GM18861 (cell line): ENCODE measurements at regions not wholly inside any gene's neighbourhood (a gene's known extent, or its start where the extent isn't known, plus 50 kb on each side); places are given as distances from the start of the nearest gene placed in this dataset.
"Not testable (repeated sequence)": the region's sequence is repeated elsewhere in the genome, so short reads cannot be mapped to it uniquely, and the experiment has no call there.

ENCODE experiments used
- ATAC-seq: cut with Tn5 transposase; IDR thresholded peaks from one replicate; pipeline ENCODE4 v1.9.1; 2021; ENCODE audit not compliant: unreplicated experiment

GRCh38 chr5:116885825-116886224, 311.2 kb upstream of the SEMA6A start:
- ATAC-seq = peak; percentile 81

DNA sequence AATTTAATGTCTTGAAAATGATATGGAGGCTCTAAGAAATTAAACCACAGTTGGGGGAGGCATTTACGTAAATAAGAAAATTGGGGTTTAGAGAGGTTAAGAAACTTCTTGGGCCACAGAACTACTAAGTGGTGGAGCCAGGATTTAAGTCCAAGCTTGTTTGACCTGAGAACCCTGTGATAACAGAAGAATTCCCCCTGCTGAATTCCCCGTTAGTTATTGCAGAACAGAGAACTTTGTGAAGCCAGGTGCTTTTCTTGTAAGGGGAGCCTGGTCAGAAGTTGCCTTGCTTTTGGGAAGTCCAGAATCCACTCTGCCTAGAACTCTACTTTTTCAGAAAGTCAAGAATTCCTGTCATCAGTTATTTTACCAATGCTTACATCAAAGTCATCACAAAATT, 309.3 kb upstream of the SEMA6A start:
- ATAC-seq = no peak

DNA sequence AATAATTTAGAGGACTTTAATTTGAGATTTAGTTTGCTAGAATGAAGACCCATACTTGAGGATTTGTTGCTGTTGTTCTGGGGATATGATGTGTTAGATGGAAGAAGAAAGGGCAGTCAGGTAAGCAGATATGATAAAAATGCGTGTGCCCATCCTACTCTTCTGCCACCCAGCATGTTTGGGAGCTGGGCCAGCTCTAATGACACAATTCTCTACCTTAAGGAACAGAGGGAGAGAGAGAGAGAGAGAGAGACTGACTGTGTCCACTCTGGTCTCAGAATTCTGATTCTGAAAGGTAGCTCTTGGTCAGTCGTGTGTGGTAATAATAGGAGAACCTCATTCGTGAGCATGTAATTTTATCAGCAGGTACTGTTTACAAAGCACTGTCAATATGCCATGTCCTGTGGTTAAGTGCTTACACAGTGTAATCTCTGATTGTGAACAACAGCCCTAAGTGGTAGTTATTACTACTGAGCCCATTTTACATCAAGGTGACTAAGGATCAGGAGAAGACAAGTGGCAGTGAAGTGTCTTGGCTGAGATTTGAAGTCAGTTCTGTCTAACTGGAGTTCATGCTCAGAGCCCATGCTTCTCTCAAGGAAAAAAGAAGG, 307.4 kb upstream of the SEMA6A start:
- no peak for ATAC-seq

- ATAC-seq = no peak
Measured at GRCh38 chr5:116880601-116881000, 306.0 kb upstream of the SEMA6A start.

GRCh38 chr5:116880150-116880549, 305.5 kb upstream of the SEMA6A start:
- peak; percentile 63 for ATAC-seq

DNA sequence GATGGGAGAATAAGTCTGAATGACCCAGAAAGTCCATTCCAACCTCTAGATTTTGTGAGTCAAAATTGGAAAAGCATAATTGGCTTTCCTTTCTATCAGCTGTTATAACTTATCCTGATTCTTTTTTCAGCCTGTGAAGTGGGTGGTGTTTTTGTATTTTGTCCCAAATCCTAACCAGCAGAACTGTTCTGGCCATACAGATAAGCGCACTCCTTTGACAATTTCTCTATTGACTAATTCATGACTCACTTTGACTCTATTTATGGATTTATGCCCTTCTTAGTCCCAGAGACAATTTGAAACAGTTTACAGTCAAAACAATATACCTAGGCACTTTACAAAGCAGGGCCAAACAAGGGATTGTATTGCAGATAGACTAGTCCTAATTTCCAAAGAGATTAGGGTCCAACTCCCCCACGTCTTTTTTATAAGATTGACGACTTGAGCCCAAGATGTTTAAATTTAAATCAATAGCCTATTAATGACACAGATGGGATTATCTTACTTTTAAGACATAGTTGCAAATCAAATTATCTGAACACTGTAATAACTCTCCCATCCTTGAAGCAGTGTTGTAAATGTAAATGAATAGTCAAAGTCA, 301.7 kb upstream of the SEMA6A start:
- no peak for ATAC-seq

DNA sequence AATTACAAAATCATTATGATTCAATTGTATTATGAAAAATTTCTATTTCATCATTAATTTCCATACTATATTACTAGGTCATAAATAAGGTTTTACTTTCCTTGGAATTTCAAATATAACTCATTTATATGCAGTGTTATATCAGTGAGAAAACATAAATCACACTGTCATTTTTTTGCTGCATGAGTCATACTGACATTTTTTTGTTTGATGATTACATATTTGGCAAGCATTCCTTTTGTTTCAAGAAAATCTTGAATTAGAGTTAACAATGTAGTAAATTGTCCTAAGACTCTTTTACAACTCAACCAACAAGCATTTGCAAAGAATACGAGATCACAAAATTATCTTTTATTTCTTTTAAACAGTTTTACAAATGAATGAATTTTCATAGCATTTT, 298.4 kb upstream of the SEMA6A start:
- ATAC-seq = no peak

DNA sequence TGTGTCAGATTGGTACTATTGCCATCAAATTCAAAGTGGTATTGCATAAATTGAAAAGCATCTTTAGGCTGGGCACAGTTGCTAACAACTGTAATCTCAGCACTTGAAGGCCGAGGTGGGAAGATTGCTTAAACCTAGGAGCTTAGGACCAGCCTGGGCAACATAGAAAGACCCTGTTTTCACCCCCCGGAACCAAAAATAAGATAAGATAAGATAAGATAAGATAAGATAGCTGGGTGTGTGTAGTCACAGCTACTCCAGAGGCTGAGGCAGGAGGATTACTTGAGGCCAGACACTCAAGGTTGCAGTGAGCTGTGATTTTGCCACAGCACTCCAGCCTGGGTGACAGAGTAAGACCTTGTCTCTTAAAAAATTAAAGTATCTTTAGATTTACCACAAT, 297.9 kb upstream of the SEMA6A start:
- ATAC-seq = no peak

GRCh38 chr5:116867825-116868224, 293.2 kb upstream of the SEMA6A start:
- ATAC-seq = not testable (repeated sequence)

GRCh38 chr5:116865651-116866050, 291.0 kb upstream of the SEMA6A start:
- ATAC-seq = no peak

DNA sequence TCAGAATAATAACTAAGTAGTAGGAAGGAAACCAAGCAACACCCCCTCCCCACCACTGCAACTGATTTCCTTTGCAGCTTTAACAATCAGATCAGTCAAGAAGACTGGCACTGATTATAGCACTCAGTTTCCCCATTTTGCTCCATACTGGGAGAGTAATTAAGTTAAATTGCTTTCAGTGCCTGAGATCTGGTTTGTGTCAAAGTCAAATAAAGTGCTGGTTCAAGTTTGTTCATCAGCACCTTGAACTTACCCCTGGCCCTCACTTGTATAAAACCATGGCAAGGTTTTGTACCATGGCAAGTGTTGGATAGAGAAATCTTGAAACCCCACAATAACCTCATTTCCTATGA, 290.2 kb upstream of the SEMA6A start:
- no peak for ATAC-seq

- no peak for ATAC-seq
Measured at GRCh38 chr5:116864157-116864837, 289.7 kb upstream of the SEMA6A start.

DNA sequence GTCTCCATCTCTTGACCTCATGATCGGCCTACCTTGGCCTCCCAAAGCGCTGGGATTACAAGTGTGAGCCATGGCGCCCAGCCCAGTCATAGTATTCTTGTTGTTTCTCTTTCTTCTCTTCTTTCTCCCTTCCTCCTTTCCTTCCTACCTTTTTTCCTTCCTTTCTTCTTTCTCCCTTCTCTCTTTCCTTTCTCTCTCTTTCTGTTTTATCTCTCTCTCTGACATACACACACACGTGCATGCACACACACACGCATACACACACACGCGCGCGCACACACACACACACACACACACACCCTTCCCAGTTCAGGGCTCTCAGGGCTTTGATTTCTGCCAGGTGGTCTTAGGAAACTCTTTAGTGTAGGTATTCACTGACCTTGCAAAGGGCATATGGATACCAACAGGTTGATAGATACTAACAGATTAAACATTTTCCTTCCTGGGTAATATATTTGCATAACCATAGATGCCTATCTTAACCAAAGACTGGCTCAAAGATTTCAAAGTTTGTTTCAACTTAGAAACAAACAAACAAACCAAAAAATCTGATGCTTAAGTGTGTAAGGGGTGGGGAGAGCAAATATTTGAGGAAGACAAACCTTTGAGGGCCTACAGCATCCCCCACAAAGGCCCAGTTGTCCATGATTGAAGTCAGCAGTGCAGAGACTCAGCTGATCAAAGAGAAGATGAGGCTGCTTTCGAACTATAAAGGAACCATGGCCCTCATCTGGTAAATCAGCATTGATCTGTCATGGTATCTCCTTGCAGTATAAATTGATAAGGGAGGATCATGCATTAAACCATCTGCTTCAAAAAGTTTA, 288.2 kb upstream of the SEMA6A start:
- ATAC-seq = no peak

GRCh38 chr5:116861666-116862065, 287.0 kb upstream of the SEMA6A start:
- ATAC-seq = no peak

GRCh38 chr5:116861097-116861496, 286.5 kb upstream of the SEMA6A start:
- ATAC-seq = no peak

DNA sequence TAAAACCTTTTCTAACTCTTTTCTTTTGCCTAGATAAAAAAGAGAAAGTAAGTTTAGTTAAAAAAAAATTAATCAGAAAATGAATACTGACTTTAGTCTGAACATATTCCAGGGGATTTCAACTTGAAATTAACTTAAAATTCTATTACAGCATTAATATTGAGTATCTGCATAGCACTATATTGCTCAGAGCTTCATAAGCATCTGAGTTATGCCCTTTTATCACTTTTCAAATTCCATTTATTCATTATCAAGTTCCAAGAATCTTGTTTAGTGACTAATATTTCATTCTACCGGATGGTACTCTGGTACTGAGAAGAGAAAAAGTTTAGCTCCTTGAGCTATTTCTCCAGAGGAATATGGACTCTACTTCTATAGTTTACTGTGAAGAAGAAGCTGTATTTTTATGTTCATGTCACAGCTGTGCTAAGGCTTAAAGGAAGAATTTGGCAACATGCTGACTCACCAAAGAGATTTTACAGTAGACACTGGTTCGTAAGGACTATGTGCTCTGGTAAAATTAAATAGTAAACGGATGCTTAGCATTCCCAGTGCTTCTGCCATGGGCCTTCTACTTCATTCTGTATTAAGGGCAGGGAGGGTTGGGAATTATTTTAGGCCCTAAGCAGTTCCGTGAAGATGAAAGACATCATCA, 285.2 kb upstream of the SEMA6A start:
- no peak for ATAC-seq

GRCh38 chr5:116858705-116859333, 284.2 kb upstream of the SEMA6A start:
- no peak for ATAC-seq

DNA sequence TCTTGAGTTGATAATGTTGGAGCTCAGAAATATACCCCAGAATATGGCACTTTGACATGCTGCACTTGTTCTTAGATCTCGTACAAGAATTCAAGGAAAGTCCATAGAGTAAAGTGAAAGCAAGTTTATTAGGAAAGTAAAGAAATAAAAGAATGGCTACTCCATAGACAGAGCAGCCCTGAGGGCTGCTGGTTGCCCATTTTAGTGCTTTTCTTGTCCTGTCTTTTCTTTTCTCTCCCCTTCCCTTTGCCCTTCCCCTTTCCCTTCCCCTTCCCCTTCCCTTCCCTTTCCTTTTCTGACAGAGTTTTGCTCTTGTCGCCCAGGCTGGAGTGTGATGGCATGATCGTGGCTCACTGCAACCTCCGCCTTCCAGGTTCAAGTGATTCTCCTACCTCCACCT, 283.4 kb upstream of the SEMA6A start:
- not testable (repeated sequence) for ATAC-seq

DNA sequence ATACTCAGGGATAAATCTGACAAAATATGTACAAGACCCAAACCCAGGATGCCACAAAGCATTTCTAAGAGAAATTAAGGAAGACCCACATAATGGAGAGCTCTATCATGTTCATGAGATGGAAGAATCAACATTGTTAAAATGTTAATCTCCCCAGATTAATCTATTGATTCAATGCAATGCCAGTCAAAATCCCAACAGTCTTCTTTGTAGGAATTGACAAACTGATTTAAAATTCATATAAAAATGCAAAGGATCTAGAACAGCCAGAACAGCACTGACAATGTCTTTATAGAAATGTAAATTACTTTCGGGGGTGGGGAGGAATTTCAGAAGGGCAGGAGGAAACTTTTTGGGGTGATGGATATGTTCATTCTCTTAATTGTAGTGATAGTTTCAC, 281.6 kb upstream of the SEMA6A start:
- ATAC-seq = no peak

DNA sequence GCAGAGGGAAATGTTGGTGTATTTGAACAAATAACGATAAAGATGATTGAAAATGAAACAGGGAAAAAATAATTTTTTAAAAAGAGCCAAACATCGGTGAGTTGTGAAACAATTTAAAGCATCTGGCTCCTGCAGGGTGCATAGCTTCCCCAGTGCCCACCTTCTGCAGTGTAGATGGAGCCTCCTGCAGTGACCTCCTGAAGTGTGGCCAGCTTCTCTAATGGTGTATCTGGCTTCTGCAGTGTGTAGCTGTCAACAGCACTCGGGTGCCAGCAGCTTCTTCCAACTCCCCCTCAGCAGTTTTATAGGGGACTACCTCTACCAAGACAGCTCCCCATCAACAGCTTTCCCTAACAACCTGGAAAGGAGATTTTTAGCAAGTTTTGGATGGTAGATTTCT, 279.4 kb upstream of the SEMA6A start:
- no peak for ATAC-seq
